ENCODE measurements at regions not wholly inside any gene's neighbourhood (a gene's known extent, or its start where the extent isn't known, plus 50 kb on each side); places are given as distances from the start of the nearest gene placed in this dataset.
"Not testable (repeated sequence)": the region's sequence is repeated elsewhere in the genome, so short reads cannot be mapped to it uniquely, and the experiment has no call there.

DNA sequence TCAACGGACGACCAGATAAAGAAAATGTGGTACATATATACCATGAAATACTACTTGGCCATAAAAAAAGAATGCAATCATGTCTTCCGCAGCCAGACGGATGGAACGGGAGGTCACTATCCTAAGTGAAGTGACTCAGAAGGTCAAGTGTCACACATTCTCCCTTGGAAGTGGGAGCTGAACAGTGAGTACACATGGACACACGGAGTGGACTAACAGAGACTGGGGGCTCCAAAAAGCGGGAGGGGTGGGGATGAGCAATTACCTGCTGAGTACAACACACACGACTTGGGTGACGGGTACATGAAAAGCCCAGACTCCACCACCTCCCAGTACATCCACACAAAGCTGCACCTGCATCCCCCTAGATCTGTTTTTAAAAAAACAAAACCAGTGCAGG, 62.5 kb upstream of the TNK2 start:
- not testable (repeated sequence) for DNase-seq

DNA sequence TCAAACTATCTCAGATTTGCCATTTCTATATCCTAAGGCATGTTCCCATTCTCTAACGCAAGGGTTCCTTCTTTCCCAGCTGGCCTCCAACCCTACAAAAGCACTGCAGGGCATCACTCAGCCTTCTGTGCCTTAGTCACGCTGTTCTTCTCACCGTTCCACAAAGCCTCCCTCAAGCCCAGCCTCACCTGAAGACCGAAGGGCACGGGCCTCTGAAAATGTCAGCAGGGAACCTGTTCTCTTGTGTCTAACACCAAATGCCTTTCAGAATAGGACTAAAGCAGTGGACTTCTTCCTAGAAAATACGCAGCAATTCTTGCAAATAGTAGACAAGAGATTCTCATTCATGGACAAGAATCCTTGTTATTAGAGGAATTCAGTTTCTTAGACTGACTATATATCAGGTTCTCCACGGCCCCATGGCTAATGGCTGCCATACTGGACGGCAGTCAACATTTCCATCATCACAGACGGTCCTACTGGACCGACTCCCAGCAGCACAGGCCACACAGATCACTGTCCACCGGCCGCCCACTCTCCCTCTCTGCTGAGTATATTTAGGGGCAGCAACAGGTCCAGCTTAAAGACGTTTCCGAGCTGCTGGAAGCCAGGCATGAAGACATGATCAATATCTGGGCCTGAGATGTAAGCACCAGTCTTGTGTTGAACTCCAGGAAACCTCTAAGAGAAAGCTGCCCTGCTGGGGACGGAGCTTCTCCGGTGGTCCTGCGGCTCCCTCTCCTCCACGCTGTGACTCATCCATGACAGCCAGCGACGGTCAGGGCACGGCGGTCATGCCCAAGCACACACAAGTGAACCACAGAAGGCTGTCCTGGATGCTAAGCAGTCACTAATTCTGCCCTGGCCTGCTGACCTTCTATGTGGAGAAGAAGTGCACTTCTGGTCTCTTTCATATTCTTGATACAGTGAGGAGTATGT, 61.8 kb upstream of the TNK2 start:
- DNase-seq: not testable (repeated sequence)

DNA sequence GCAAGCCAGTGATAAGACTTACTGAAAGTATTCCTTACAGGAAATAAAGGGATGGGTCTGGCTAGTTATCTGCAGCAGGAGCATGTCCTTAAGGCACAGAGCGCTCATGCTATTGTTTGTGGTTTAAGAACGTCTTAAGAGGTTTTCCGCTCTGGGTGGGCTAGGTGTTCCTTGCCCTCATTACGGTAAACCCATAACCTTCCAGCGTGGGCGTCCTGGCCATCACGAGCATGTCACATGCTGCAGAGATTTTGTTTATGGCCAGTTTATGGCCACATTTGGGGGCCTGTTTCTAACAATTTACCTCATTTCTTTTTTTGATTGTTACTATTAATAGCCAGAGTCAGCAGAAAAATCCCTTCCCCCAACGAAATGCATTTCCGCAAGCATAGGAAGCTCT, 61.0 kb upstream of the TNK2 start:
- DNase-seq: not testable (repeated sequence)

DNA sequence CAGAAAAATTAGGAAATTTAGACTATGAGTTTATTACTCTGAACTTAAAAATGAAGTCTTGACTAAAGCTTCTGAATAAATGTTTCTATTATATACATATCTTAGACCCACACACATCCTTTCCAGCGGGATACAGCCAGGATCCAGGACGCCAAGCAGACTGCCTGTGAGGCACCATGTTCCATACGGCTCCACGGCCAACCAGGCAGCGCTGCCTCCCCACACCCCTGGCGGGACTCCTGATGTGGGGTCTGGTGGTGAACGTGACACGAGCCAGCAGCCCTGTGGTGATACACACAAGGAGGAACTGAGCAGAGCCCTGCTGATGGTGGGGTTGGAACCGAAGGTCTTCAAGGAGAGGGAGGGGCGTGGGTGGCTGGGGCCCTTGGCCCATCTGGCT, 59.8 kb upstream of the TNK2 start:
- not testable (repeated sequence) for DNase-seq

DNA sequence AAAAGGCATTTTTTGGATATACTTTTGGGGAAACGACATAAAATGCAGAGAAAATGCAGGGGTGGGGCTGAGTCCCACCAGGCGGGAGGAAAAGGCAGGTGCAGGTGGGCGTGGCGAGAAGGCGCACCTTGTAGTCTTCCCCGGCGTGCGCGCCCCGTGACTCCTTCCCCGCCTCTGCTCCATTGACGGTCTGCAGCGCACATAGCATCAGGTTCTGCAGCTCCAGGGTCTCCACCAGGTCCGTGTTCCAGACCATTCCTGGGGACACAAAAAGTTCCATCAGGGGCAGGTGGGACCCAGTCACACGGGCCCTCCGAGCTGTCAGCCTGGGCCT, 59.0 kb upstream of the TNK2 start:
- not testable (repeated sequence) for DNase-seq

DNA sequence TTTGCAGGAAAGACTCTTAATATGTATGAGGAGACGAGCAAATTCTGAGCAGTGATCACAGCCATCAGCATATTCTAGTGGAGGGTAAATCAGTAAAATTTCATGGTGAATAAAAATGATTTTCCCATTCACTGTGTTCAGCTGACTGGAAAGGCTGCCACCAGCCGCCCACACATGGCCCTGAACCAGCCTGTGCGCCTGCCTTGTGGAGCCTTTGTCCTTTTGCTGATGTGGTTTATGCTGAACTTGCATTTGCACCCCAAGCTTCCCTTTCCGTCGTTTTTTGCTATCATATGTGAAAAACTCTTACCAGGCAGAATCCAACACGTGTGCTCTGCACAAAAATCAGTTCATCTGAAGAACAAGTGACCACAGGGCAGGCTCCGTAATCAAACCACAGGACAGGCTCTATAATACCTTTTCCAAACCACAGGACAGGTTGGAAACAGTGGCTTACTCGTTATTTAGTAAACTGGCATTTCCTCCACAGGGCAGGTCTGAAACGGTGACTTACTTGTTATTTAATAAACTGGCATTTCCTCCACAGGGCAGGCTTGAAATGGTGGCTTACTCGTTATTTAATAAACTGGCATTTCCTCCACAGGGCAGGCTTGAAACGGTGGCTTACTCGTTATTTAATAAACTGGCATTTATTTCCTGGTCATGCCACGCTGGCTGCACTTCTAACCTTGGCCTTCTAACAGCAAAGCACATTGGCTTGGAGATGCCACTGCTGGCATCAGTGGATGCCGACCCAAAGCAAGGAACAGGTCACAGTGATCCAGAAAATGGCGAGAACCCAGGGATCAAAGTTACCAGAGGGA, 58.4 kb upstream of the TNK2 start:
- DNase-seq: peak in 3 of 4 experiments; percentile 37 to 44 (median 43)

DNA sequence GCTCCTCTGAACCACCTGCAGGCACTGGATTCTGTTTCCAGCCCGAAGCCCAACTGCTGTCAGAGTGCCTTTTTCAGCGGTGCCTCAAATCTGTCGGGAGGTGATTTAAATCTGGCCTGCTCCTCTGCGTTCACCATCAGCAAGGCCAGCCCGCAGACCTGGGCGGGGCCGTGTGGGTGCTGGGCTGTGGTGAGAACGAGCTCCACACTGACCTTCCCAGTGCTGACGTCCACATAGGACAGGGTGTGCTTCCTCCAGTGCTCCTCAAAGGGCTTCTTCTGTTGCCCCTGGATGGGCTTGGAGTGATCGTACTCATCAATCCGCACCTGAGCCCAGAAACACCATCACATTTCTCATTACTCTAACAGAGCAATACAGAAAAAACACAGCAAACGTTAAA, 56.9 kb upstream of the TNK2 start:
- DNase-seq: not testable (repeated sequence)

DNA sequence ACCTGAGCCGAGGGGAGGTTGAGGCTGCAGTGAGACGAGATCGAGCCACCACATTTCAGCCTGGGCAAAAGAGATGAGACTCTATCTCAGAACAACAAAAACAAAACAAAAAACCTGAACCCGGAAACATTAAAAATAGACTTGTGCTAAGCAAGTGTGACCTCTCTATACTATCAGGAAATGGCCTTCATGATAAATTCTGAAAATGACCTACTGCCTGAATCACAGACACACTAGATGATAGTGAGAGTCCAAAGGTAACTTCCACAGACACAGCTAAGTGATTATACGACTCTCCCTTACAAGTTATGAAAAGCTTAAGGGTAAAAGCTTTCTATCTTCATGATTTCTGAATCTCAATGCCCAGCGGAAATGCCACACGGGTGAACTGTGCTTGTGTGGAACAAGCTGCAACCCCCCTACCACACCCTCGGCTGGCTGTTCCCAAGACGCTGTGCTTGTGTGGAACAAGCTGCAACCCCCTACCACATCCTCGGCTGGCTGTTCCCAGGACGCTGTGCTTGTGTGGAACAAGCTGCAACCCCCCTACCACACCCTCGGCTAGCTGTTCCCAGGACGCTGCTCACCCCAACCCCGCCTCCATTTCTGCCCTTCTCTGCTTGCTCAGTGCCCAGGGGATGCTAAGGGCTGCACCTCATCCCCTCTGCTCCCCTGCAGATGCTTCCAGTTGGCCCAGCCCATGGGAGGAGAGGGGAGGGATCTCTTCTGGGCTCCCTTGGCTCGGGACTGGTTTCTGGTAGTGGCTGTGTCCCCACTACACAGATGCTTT, 56.2 kb upstream of the TNK2 start:
- DNase-seq: not testable (repeated sequence)

DNA sequence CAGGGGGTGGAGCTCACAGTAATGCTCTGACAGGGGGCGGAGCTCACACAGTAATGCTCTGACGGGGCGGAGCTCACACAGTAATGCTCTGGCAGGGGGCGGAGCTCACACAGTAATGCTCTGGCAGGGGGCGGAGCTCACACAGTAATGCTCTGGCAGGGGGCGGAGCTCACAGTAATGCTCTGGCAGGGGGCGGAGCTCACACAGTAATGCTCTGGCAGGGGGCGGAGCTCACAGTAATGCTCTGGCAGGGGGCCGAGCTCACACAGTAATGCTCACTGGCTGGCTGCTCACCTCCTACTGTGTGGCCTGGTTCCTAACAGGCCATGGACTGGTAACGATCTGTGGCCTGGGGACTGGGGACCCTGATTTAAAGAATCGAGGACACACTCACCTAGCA, 53.9 kb upstream of the TNK2 start:
- not testable (repeated sequence) for DNase-seq

DNA sequence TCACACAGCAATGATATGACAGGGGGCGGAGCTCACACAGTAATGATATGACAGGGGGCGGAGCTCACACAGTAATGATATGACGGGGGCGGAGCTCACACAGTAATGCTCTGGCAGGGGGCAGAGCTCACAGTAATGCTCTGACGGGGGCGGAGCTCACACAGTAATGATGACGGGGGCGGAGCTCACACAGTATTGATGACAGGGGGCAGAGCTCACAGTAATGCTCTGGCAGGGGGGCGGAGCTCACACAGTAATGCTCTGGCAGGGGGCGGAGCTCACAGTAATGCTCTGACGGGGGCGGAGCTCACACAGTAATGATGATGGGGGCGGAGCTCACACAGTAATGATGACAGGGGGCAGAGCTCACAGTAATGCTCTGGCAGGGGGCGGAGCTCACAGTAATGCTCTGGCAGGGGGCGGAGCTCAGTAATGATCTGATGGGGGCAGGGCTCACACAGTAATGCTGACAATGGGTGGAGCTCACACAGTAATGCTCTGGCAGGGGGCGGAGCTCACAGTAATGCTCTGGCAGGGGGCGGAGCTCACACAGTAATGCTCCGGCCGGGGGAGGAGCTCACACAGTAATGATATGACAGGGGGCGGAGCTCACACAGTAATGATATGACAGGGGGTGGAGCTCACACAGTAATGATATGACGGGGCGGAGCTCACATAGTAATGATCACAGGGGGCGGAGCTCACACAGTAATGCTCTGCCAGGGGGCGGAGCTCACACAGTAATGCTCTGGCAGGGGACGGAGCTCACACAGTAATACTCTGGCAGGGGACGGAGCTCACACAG, 52.8 kb upstream of the TNK2 start:
- DNase-seq: peak in 3 of 4 experiments; percentile 7 to 51 (median 18)

DNA sequence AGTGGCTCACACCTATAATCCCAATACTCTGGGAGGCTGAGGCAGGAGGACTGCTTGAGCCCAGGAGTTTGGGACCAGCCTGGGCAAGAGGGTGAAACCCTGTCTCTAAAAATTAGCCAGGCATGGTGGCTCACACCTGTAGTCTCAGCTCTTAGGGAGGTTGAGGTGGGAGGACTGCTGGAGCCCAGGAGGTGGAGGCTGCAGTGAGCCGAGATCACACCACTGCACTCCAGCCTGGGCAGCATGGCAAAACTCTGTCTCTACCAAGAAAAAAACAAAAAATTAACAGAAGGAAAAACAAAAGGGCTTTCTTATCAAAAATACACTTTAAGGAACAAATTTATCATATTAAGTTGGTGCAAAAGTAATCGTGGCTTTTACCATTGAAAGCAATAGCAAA, 51.8 kb upstream of the TNK2 start:
- DNase-seq: not testable (repeated sequence)

DNA sequence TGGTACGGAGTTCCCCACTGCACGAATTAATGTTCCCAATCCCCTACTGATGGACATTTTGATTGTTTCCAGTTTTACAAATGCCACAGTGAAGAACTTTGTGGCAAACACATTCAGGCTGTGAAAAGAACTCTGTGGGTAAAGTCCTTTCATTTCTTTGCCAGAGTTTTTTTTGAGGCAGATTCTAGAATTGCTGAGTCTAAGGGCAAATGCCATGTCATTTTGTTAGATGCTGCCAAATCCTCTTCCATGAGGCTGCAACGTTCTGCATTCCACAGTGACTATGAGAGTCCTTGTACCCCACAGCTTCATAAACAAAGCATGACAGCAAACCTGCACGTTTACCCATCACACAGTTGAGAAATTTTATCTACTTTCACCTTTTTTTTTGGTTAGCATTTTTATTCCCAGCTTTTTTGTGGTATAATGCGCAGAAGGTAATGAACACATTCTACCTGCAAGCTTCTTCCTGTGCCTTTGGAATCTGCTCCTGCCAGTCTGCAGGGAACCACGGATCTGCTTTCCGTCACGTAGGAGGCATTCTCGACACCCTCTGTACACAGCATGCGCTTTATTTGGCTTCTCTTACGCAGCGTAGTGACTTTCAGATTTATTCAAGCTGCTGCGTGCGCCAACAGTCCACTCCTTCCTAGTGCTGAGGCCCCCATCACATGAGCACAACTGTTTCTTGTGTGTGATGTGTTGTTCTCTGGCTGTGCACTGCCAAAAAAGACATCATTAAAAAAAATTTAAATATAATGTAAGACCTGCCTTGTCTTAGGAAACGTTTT, 51.2 kb upstream of the TNK2 start:
- DNase-seq: not testable (repeated sequence)

DNA sequence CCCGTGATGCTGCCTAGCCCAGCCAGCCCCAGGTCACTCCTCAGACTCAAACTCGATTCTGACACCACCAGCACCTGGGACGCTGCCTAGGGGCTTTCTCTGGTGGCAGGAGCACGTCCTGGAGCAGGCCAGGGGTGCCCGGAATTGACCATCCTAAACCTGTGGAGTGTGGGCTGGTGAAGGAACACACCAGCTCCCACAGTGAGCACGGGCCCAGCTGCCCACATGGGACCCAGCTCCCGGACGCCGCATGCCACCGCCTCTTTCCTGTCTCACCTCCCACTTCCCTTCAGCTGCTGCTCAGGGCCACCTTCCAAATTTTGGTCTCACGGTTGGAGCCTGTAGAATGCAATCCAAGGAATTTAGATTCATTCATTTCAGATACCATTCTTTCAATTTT, 50.4 kb upstream of the TNK2 start:
- DNase-seq: peak; percentile 14 to 69 (median 22)

Measured in suppressor macrophage (primary cell).